ENCODE measurements at regions not wholly inside any gene's neighbourhood (a gene's known extent, or its start where the extent isn't known, plus 50 kb on each side); places are given as distances from the start of the nearest gene placed in this dataset.

DNA sequence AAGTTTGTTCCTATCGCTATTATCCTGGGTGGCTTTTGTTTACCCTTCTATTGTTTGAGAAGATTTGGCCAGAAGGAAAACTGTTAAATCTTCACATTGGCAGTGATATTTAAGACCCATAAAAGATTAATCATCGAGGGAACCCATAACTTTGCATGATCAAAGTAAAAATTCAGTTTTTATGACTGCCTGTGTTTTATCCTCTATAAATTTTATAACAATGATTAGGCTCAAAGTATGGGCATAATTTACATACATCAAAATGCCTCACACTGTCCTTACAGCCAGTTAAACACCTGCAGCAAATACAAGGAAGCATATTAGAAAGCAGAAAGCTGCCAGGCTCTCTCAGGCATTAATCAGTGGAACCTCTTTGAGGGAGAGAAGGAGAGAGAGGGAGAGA lies 289.1 kb downstream of the ICOS start:
- DNase-seq (ENCODE audit: low spot score), result no peak
- no peak for TF ChIP-seq CTCF (IDR thresholded peaks at IDR 0.05; ENCODE audit: extremely low read depth, missing control alignments)

- no peak for TF ChIP-seq CTCF (IDR thresholded peaks at IDR 0.05; ENCODE audit: extremely low read depth, missing control alignments)
- no peak for DNase-seq (ENCODE audit: low spot score)
Measured at GRCh38 chr2:204226305-204226880, 289.8 kb downstream of the ICOS start.

DNA sequence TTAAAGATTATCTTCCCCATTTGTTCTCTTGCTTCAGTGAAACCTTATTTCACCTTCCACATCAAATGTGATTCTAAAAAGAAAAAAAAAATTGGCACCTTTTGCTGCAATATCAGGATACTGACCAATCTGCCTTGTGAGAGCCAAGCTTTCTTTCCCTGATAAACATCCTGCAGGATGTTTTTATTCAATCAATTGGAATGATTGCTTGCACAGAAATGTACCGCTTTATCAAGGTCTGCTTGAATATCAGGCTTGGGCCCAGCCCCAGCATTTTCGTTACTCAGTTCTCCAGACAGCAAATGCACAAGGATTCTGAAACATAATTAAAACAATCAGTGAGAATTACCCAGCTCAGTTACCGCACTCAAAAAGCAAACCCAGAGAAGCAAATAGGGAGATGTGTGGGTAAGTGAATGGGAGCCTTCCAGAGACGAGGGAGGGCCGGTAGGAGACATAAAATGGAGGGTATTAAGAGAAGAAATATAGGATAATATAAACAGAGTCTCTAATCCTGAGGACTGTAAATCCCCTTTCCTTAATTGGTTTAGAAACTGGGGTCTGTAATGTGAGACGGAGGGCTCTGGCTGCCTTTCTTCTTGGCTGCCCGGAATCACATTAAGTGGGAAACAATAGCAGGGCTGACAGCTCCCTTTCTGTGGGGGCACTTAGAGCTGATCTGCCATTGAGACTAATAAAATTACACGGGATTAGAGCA lies 291.8 kb downstream of the ICOS start:
- no peak for DNase-seq (ENCODE audit: low spot score)
- no peak for TF ChIP-seq CTCF (IDR thresholded peaks at IDR 0.05; ENCODE audit: extremely low read depth, missing control alignments)

GRCh38 chr2:204234248-204234647 lies 297.7 kb downstream of the ICOS start:
- TF ChIP-seq CTCF (IDR thresholded peaks at IDR 0.05; ENCODE audit: extremely low read depth, missing control alignments), result no peak
- DNase-seq (ENCODE audit: low spot score), result no peak

DNA sequence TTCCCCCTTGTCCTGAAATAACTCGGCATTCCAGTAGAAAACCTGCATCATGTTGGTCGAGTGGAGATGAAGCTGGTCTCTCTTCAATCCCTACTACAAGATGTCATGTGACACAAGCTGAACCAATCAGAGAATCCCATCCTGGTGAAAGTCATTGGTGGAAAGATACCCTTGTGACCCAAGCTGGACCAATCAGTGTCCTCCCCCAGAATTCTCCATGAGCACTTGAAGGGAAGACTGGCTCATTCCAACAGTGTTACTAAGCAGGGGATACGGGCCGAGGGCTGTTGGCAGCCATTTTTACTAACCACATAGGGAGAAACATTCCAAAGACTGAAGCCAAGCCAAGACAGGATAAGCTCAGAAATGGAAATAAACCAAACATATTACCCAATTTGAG lies 298.3 kb downstream of the ICOS start:
- no peak for DNase-seq (ENCODE audit: low spot score)
- TF ChIP-seq CTCF (IDR thresholded peaks at IDR 0.05; ENCODE audit: extremely low read depth, missing control alignments), result no peak

- no peak for TF ChIP-seq CTCF (IDR thresholded peaks at IDR 0.05; ENCODE audit: extremely low read depth, missing control alignments)
- no peak for DNase-seq (ENCODE audit: low spot score)
Measured at GRCh38 chr2:204237416-204237815, 300.9 kb downstream of the ICOS start.

GRCh38 chr2:204239411-204240165 lies 303.0 kb downstream of the ICOS start:
- TF ChIP-seq CTCF (IDR thresholded peaks at IDR 0.05; ENCODE audit: extremely low read depth, missing control alignments), result no peak
- DNase-seq (ENCODE audit: low spot score), result no peak

Data from GM20000 (cell line).